ENCODE measurements at regions not wholly inside any gene's neighbourhood (a gene's known extent, or its start where the extent isn't known, plus 50 kb on each side); places are given as distances from the start of the nearest gene placed in this dataset.

- Histone ChIP-seq H2AFZ (ENCODE audit: low read depth, low read length) (no peak overlapping the region), H3K4ac (ENCODE audit: low read depth in 1 of 2, low read length in 2 of 2) (no peak overlapping the region), H3K27ac (ENCODE audit: low read length, poor library complexity, severe bottlenecking) (peak overlapping the region; percentile 69), H2BK15ac (ENCODE audit: low read depth, poor library complexity, severe bottlenecking) (no peak overlapping the region), H3K27me3 (ENCODE audit: control insufficient read depth in 1 of 2, insufficient read depth in 1 of 2, low read length in 2 of 2) (peaks cover 0 to 43% of the 10 kb centered on the region in 2 experiments), H3K14ac (ENCODE audit: low read length in 2 of 2) (no peak overlapping the region), H3K18ac (ENCODE audit: low read depth in 1 of 2, low read length in 2 of 2) (no peak overlapping the region), H3K9me3 (ENCODE audit: control insufficient read depth, low read length) (no peaks in the 10 kb centered on the region), H3K4me1 (ENCODE audit: control insufficient read depth, insufficient read depth, low read depth, low read length) (peaks cover 32% of the 10 kb centered on the region), H2BK120ac (ENCODE audit: low read depth, low read length) (no peak overlapping the region), H3K79me1 (replicated peaks; ENCODE audit: low read length, poor library complexity, severe bottlenecking) (no peaks in the 10 kb centered on the region), H2AK5ac (ENCODE audit: low read length, severe bottlenecking) (peak overlapping the region; percentile 16), H3K23ac (ENCODE audit: low read length in 2 of 2) (no peak overlapping the region), H4K91ac (ENCODE audit: low read length) (no peak overlapping the region), H3K36me3 (ENCODE audit: control insufficient read depth in 1 of 2, insufficient read depth in 2 of 2, low read depth in 1 of 2, low read length in 2 of 2) (no peaks in the 10 kb centered on the region), H2BK5ac (ENCODE audit: low read depth, low read length, poor library complexity, severe bottlenecking) (peak overlapping the region; percentile 20), H4K8ac (ENCODE audit: low read length) (peak overlapping the region; percentile 53), H3K4me3 (ENCODE audit: insufficient read depth in 1 of 2, low read depth in 1 of 2, low read length in 2 of 2) (no peak overlapping the region), H3K9ac (ENCODE audit: low read length) (no peak overlapping the region), H2BK12ac (ENCODE audit: low read length in 2 of 2) (no peak overlapping the region), H3K4me2 (ENCODE audit: low read length, poor library complexity, severe bottlenecking) (no peak overlapping the region)
- no peak for DNase-seq
- WGBS, result 93% methylated on average over 4 of the region's 5 CpGs
Observed at GRCh38 chr17:37829592-37830123, 84.8 kb upstream of the HNF1B start.

- H2BK5ac ChIP-seq (ENCODE audit: low read depth, low read length, poor library complexity, severe bottlenecking), result peak overlapping the region; percentile 59
- H2AK5ac ChIP-seq (ENCODE audit: low read length, severe bottlenecking), result peak overlapping the region; percentile 98
- peak overlapping the region; percentile 32 for H2AFZ ChIP-seq (ENCODE audit: low read depth, low read length)
- no peak overlapping the region for H3K9ac ChIP-seq (ENCODE audit: low read length)
- H3K4me3 ChIP-seq (ENCODE audit: insufficient read depth in 1 of 2, low read depth in 1 of 2, low read length in 2 of 2), result no peak overlapping the region
- no peak overlapping the region for H3K27ac ChIP-seq (ENCODE audit: low read length, poor library complexity, severe bottlenecking)
- H3K4me1 ChIP-seq (ENCODE audit: control insufficient read depth, insufficient read depth, low read depth, low read length), result peaks cover 31% of the 10 kb centered on the region
- H3K4ac ChIP-seq (ENCODE audit: low read depth in 1 of 2, low read length in 2 of 2), result peak overlapping the region in 1 of 2 experiments; percentile 65
- WGBS, result 32% methylated on average over 5 of the region's 5 CpGs
- peak overlapping the region in 1 of 2 experiments; percentile 48 for H2BK12ac ChIP-seq (ENCODE audit: low read length in 2 of 2)
- H2BK120ac ChIP-seq (ENCODE audit: low read depth, low read length), result no peak overlapping the region
- no peaks in the 10 kb centered on the region for H3K36me3 ChIP-seq (ENCODE audit: control insufficient read depth in 1 of 2, insufficient read depth in 2 of 2, low read depth in 1 of 2, low read length in 2 of 2)
- peak; percentile 65 for DNase-seq
- no peaks in the 10 kb centered on the region for H3K9me3 ChIP-seq (ENCODE audit: control insufficient read depth, low read length)
- H3K18ac ChIP-seq (ENCODE audit: low read depth in 1 of 2, low read length in 2 of 2), result peak overlapping the region in 1 of 2 experiments; percentile 56
- H3K4me2 ChIP-seq (ENCODE audit: low read length, poor library complexity, severe bottlenecking), result no peak overlapping the region
- peak overlapping the region; percentile 67 for H4K8ac ChIP-seq (ENCODE audit: low read length)
- H3K79me1 ChIP-seq (replicated peaks; ENCODE audit: low read length, poor library complexity, severe bottlenecking), result no peaks in the 10 kb centered on the region
- no peak overlapping the region for H2BK15ac ChIP-seq (ENCODE audit: low read depth, poor library complexity, severe bottlenecking)
- H4K91ac ChIP-seq (ENCODE audit: low read length), result no peak overlapping the region
- H3K27me3 ChIP-seq (ENCODE audit: control insufficient read depth in 1 of 2, insufficient read depth in 1 of 2, low read length in 2 of 2), result peaks cover 0 to 35% of the 10 kb centered on the region in 2 experiments
- no peak overlapping the region for H3K23ac ChIP-seq (ENCODE audit: low read length in 2 of 2)
- no peak overlapping the region for H3K14ac ChIP-seq (ENCODE audit: low read length in 2 of 2)
Observed at GRCh38 chr17:37828651-37829124, 83.8 kb upstream of the HNF1B start.

- Histone ChIP-seq H2BK15ac (ENCODE audit: low read depth, poor library complexity, severe bottlenecking) (no peak overlapping the region), H3K4me1 (ENCODE audit: control insufficient read depth, insufficient read depth, low read depth, low read length) (peaks cover 27% of the 10 kb centered on the region), H3K27ac (ENCODE audit: low read length, poor library complexity, severe bottlenecking) (no peak overlapping the region), H3K4me2 (ENCODE audit: low read length, poor library complexity, severe bottlenecking) (no peak overlapping the region), H3K36me3 (ENCODE audit: control insufficient read depth in 1 of 2, insufficient read depth in 2 of 2, low read depth in 1 of 2, low read length in 2 of 2) (no peaks in the 10 kb centered on the region), H4K8ac (ENCODE audit: low read length) (peak overlapping the region; percentile 67), H2BK120ac (ENCODE audit: low read depth, low read length) (no peak overlapping the region), H3K79me1 (replicated peaks; ENCODE audit: low read length, poor library complexity, severe bottlenecking) (no peaks in the 10 kb centered on the region), H3K9me3 (ENCODE audit: control insufficient read depth, low read length) (no peaks in the 10 kb centered on the region), H4K91ac (ENCODE audit: low read length) (no peak overlapping the region), H3K18ac (ENCODE audit: low read depth in 1 of 2, low read length in 2 of 2) (peak overlapping the region in 1 of 2 experiments; percentile 56), H3K4ac (ENCODE audit: low read depth in 1 of 2, low read length in 2 of 2) (peak overlapping the region in 1 of 2 experiments; percentile 65), H3K23ac (ENCODE audit: low read length in 2 of 2) (no peak overlapping the region), H2BK5ac (ENCODE audit: low read depth, low read length, poor library complexity, severe bottlenecking) (no peak overlapping the region), H3K9ac (ENCODE audit: low read length) (no peak overlapping the region), H2AK5ac (ENCODE audit: low read length, severe bottlenecking) (peak overlapping the region; percentile 98), H3K14ac (ENCODE audit: low read length in 2 of 2) (no peak overlapping the region), H3K4me3 (ENCODE audit: insufficient read depth in 1 of 2, low read depth in 1 of 2, low read length in 2 of 2) (no peak overlapping the region), H3K27me3 (ENCODE audit: control insufficient read depth in 1 of 2, insufficient read depth in 1 of 2, low read length in 2 of 2) (peaks cover 0 to 30% of the 10 kb centered on the region in 2 experiments), H2AFZ (ENCODE audit: low read depth, low read length) (peak overlapping the region; percentile 32), H2BK12ac (ENCODE audit: low read length in 2 of 2) (peak overlapping the region; percentile 20 to 78)
- WGBS, result 76% methylated on average over 5 of the region's 5 CpGs
- no peak for DNase-seq
Observed at GRCh38 chr17:37827905-37828650, 83.2 kb upstream of the HNF1B start.

All from mesenchymal stem cell (in vitro differentiated cells and primary cell).